Panc1 (cell line): ENCODE measurements at regions not wholly inside any gene's neighbourhood (a gene's known extent, or its start where the extent isn't known, plus 50 kb on each side); places are given as distances from the start of the nearest gene placed in this dataset.

Experiments used
- ATAC-seq: fragments of 200-7000 bp; cut with Tn5 transposase; 2 replicates; pipeline ENCODE4 v1.9.1; 2020; ENCODE audit warnings: mild to moderate bottlenecking, moderate library complexity
- BruUV-seq: library from RNA; stranded (reverse); fragments of 400-500 nt; replicated peaks from 2 replicates; lab custom pipeline; 2021; lab: Mats Ljungman, UMichigan
- CTCF ChIA-PET: fragments of 300-600 bp; sonication (Branson Sonifier 250); formaldehyde crosslinking; loops from one replicate; lab custom pipeline; 2022; ENCODE audit warnings: antibody characterized with exemption; lab: Charles Lee
- POLR2A ChIA-PET: fragments of 300-600 bp; sonication (Branson Sonifier 250); formaldehyde crosslinking; loops from one replicate; lab custom pipeline; 2022; ENCODE audit warnings: antibody characterized with exemption; lab: Charles Lee
- DNase-seq: peaks from one replicate; pipeline ENCODE4 v3.0.0-alpha.2; 2010; ENCODE audit warnings: low read depth, low spot score
- H3K27ac ChIP-seq: 2 replicates; pipeline ENCODE4 v1.5.1; 2011; ENCODE audit warnings: mild to moderate bottlenecking, low read length, inconsistent platforms
- H3K27me3 ChIP-seq: fragments of 200-500 bp; sonication (Bioruptor generic); 2 replicates; pipeline ENCODE4 v1.6.0; 2014; ENCODE audit warnings: low read length, inconsistent platforms; ENCODE audit not compliant: control insufficient read depth, insufficient read depth
- H3K36me3 ChIP-seq: fragments of 200-500 bp; sonication (Bioruptor generic); 2 replicates; pipeline ENCODE4 v1.5.1; 2014; ENCODE audit warnings: inconsistent platforms, mild to moderate bottlenecking, low read length, moderate library complexity; ENCODE audit not compliant: control insufficient read depth, insufficient read depth
- H3K4me1 ChIP-seq: 2 replicates; pipeline ENCODE4 v1.5.1; 2011; ENCODE audit warnings: inconsistent platforms, mild to moderate bottlenecking, low read length, moderate library complexity; ENCODE audit not compliant: control insufficient read depth, insufficient read depth
- H3K4me3 ChIP-seq, 2 experiments: 2 replicates each; pipeline ENCODE4 v1.5.1; 2011 to 2012; ENCODE audit warnings: low read depth in 2 of 2, low read length in 2 of 2, mild to moderate bottlenecking in 2 of 2, inconsistent platforms in 1 of 2, moderate library complexity in 1 of 2
- H3K9me3 ChIP-seq: fragments of 200-500 bp; sonication (Bioruptor generic); 2 replicates; pipeline ENCODE4 v1.5.1; 2014; ENCODE audit warnings: low read depth, mild to moderate bottlenecking, inconsistent platforms, low read length, moderate library complexity; ENCODE audit not compliant: control insufficient read depth, insufficient read depth
- POLR2AphosphoS5 ChIP-seq: IDR thresholded peaks from 2 replicates; pipeline ENCODE4 v1.6.1; 2012; ENCODE audit warnings: mild to moderate bottlenecking, low read depth, low read length, moderate library complexity
- SIN3A ChIP-seq: IDR thresholded peaks from 2 replicates; pipeline ENCODE4 v1.6.1; 2012; ENCODE audit warnings: low read depth, mild to moderate bottlenecking, low read length, moderate library complexity, borderline replicate concordance; ENCODE audit not compliant: insufficient read depth
- TCF7L2 ChIP-seq: IDR thresholded peaks from 2 replicates; pipeline ENCODE4 v1.6.1; 2011; ENCODE audit warnings: mild to moderate bottlenecking, low read depth, low read length, inconsistent platforms
- in situ Hi-C: cut with HindIII; loops from 2 replicates; pipeline ENCODE4 v1.10.0; 2016; ENCODE audit warnings: low sequenced_read_pairs, low pct_unique_long_range_greater_than_20kb
- intact Hi-C: fragments of 100-400 bp; cut with micrococcal nuclease; formaldehyde crosslinking; loops from one replicate; pipeline ENCODE4 v1.10.0; 2022; ENCODE audit not compliant: unreplicated experiment
- TF ChIP-seq, protein P1 (sequence below), 2 experiments: IDR thresholded peaks; 2 replicates each; pipeline ENCODE4 v1.6.1; 2011 to 2012; ENCODE audit warnings: low read depth in 2 of 2, control low read depth in 1 of 2, low read length in 1 of 2, mild to moderate bottlenecking in 1 of 2, moderate library complexity in 1 of 2; ENCODE audit not compliant: insufficient read depth in 1 of 2
- TF ChIP-seq, protein P2 (sequence below): fragments of 450-650 bp; IDR thresholded peaks from 2 replicates; pipeline ENCODE4 v1.5.1; 2017; ENCODE audit warnings: mild to moderate bottlenecking

DNA sequence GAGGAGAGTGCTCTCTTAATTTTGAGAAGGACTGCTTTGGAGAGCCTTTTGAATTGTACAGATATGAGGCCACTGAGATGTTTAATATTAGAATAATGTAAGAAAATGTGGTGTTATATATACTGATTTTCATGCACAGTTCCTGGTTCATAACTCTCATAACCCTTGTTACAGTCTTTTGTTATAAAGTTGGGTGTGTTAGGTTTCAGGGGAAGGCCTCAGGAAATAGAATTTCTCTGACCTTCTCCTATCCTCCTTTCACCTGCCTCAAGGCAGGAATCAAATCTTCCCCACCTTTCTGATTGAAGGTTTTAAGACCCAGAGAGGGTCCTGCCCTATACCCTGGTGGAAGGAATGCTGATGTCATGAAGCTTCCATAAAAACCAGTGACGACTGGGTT is 245.9 kb downstream of the NSUN3 start:
- Histone ChIP-seq H3K27me3 (no peaks in the 10 kb centered on the region), H3K9me3 (no peaks in the 10 kb centered on the region), H3K36me3 (no peaks in the 10 kb centered on the region), H3K27ac (no peak overlapping the region), H3K4me1 (no peaks in the 10 kb centered on the region), H3K4me3 (no peak overlapping the region)
- POLR2A ChIA-PET, result no interaction called here
- no TSS peak for BruUV-seq
- intact Hi-C loops, result no loop called here
- TF ChIP-seq, protein P1, sequence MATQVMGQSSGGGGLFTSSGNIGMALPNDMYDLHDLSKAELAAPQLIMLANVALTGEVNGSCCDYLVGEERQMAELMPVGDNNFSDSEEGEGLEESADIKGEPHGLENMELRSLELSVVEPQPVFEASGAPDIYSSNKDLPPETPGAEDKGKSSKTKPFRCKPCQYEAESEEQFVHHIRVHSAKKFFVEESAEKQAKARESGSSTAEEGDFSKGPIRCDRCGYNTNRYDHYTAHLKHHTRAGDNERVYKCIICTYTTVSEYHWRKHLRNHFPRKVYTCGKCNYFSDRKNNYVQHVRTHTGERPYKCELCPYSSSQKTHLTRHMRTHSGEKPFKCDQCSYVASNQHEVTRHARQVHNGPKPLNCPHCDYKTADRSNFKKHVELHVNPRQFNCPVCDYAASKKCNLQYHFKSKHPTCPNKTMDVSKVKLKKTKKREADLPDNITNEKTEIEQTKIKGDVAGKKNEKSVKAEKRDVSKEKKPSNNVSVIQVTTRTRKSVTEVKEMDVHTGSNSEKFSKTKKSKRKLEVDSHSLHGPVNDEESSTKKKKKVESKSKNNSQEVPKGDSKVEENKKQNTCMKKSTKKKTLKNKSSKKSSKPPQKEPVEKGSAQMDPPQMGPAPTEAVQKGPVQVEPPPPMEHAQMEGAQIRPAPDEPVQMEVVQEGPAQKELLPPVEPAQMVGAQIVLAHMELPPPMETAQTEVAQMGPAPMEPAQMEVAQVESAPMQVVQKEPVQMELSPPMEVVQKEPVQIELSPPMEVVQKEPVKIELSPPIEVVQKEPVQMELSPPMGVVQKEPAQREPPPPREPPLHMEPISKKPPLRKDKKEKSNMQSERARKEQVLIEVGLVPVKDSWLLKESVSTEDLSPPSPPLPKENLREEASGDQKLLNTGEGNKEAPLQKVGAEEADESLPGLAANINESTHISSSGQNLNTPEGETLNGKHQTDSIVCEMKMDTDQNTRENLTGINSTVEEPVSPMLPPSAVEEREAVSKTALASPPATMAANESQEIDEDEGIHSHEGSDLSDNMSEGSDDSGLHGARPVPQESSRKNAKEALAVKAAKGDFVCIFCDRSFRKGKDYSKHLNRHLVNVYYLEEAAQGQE (IDR thresholded peaks at IDR 0.05; ENCODE audit: insufficient read depth in 1 of 2, low read depth in 2 of 2, low read length in 1 of 2), result no peak
- no peak for TF ChIP-seq TCF7L2
- TF ChIP-seq, protein P2, sequence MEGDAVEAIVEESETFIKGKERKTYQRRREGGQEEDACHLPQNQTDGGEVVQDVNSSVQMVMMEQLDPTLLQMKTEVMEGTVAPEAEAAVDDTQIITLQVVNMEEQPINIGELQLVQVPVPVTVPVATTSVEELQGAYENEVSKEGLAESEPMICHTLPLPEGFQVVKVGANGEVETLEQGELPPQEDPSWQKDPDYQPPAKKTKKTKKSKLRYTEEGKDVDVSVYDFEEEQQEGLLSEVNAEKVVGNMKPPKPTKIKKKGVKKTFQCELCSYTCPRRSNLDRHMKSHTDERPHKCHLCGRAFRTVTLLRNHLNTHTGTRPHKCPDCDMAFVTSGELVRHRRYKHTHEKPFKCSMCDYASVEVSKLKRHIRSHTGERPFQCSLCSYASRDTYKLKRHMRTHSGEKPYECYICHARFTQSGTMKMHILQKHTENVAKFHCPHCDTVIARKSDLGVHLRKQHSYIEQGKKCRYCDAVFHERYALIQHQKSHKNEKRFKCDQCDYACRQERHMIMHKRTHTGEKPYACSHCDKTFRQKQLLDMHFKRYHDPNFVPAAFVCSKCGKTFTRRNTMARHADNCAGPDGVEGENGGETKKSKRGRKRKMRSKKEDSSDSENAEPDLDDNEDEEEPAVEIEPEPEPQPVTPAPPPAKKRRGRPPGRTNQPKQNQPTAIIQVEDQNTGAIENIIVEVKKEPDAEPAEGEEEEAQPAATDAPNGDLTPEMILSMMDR, result no peak
- no peak for TF ChIP-seq SIN3A
- TF ChIP-seq POLR2AphosphoS5, result no peak
- DNase-seq (no peak), ATAC-seq (no peak)
- CTCF ChIA-PET, result no interaction called here
- in situ Hi-C loops, result no loop called here

DNA sequence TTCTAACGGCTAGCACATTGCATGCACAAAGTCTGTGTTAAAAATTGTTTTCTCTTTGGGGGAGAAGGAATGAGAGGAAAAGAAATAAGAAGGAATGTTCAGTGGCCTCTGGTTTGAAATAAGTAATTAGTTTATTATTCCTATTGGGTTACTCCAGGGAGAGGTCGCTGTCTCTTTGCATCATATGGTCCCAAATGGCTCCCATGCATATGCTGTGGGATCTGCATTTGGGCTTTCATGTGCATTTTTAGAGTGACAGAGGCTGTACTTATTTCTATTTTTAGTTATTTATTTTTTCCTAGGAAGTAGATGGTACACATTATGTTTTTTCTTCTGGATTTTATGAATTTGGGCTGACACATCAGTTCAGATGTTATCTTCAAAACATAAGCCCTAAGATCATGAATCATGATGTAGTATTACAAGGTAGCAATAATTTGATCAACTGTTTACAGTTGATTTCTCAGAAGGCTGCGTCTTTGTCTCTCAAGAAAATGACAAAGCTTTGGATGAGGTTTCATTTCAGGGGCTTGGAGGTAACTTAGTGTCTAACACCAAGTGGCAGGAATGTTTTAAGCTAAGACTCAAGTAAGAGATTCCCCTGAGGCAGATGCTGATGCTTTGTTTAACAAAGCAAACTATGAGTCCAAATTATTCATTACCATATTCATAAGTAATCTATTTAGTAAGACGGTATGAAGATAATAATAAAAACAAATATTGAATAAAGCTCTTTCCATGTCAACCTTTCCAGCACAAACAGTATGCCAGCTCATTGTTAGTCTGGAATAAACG is 247.7 kb downstream of the NSUN3 start:
- H3K27ac ChIP-seq, result no peak overlapping the region
- H3K4me1 ChIP-seq, result no peaks in the 10 kb centered on the region
- BruUV-seq, result no TSS peak
- intact Hi-C loops, result no loop called here
- ATAC-seq (no peak), DNase-seq (no peak)
- POLR2A ChIA-PET, result no interaction called here
- in situ Hi-C loops, result no loop called here
- H3K27me3 ChIP-seq, result no peaks in the 10 kb centered on the region
- TF ChIP-seq, protein P2, result no peak
- TF ChIP-seq, protein P1 (IDR thresholded peaks at IDR 0.05; ENCODE audit: insufficient read depth in 1 of 2, low read depth in 2 of 2, low read length in 1 of 2), result no peak
- no peak for TF ChIP-seq SIN3A
- TF ChIP-seq POLR2AphosphoS5, result no peak
- TF ChIP-seq TCF7L2, result no peak
- CTCF ChIA-PET, result no interaction called here
- H3K36me3 ChIP-seq, result no peaks in the 10 kb centered on the region
- H3K9me3 ChIP-seq, result no peaks in the 10 kb centered on the region
- H3K4me3 ChIP-seq, result no peak overlapping the region
